Stomach (tissue), 4 donors: ENCODE measurements at regions not wholly inside any gene's neighbourhood (a gene's known extent, or its start where the extent isn't known, plus 50 kb on each side); places are given as distances from the start of the nearest gene placed in this dataset.

Experiments used
- POLR2A ChIP-seq, 4 donors: fragments of 450-650 bp; IDR thresholded peaks; one replicate each; pipeline ENCODE4 v1.6.1; 2016; ENCODE audit warnings: antibody characterized with exemption in 4 of 4, control low read depth in 2 of 4, mild to moderate bottlenecking in 1 of 4, moderate library complexity in 1 of 4
- TF ChIP-seq, protein P1 (sequence below), 7 experiments: fragments of 450-650 bp in 4 of 7; fragments of 200-600 bp in 3 of 7; sonication (generic) in 3 of 7; IDR thresholded peaks; one replicate each; pipeline ENCODE4 v1.5.1; 2016 to 2019; ENCODE audit warnings: antibody characterized with exemption in 7 of 7, control low read depth in 2 of 7, mild to moderate bottlenecking in 1 of 7

DNA sequence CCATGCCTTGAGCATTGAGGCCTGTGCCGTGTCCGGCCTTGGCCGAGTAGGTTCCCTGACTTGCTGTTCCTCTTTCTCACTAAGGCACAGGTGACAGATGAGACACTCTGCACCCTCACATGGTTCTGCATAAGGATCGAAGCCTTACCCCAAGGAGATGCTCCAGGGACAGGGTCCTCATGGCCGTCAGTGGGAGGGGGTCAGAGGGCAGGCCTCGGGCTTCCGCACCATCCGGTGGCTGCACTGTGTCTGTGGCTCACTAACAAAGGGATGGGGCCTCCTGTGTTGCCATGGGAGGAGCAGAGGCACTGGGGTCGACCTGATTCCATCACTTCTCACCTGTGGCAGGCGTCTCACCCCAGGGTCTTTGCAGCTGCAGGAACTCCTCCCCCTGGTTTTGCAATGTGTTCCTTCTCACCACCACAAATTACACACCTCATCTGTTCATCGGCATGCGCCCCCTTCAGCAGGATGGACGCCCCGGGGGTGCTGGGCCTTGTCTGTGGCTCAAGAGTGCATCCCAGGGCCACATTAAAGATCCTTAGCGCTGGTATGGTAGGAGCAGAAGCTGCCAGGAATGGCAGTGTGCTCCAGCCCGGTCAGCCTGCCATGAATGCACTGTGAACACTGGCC, 113.3 kb upstream of the SOX1 start:
- no peak for TF ChIP-seq POLR2A (IDR thresholded peaks at IDR 0.05)
- TF ChIP-seq, protein P1, sequence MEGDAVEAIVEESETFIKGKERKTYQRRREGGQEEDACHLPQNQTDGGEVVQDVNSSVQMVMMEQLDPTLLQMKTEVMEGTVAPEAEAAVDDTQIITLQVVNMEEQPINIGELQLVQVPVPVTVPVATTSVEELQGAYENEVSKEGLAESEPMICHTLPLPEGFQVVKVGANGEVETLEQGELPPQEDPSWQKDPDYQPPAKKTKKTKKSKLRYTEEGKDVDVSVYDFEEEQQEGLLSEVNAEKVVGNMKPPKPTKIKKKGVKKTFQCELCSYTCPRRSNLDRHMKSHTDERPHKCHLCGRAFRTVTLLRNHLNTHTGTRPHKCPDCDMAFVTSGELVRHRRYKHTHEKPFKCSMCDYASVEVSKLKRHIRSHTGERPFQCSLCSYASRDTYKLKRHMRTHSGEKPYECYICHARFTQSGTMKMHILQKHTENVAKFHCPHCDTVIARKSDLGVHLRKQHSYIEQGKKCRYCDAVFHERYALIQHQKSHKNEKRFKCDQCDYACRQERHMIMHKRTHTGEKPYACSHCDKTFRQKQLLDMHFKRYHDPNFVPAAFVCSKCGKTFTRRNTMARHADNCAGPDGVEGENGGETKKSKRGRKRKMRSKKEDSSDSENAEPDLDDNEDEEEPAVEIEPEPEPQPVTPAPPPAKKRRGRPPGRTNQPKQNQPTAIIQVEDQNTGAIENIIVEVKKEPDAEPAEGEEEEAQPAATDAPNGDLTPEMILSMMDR (IDR thresholded peaks at IDR 0.05) = no peak
